Left lung (tissue), 4 donors: ENCODE measurements at regions not wholly inside any gene's neighbourhood (a gene's known extent, or its start where the extent isn't known, plus 50 kb on each side); places are given as distances from the start of the nearest gene placed in this dataset.

Experiments used
- ATAC-seq: fragments of 200-7000 bp; cut with Tn5 transposase; one replicate; pipeline ENCODE4 v1.9.1; 2020; ENCODE audit warnings: moderate library complexity
- DNase-seq, 4 donors: peaks; one replicate each; pipeline ENCODE4 v3.0.0-alpha.2; 2013 to 2020
- H3K27ac ChIP-seq, 2 donors: fragments of 200-600 bp; sonication (generic) in 1 of 2; one replicate each; pipeline versions ENCODE4 v1.5.0 to v1.8.0; 2020 to 2021
- H3K27me3 ChIP-seq, 2 donors: fragments of 200-600 bp; sonication (generic) in 1 of 2; one replicate each; pipeline versions ENCODE4 v1.5.0 to v1.8.0; 2020 to 2021
- H3K36me3 ChIP-seq, 2 donors: fragments of 200-600 bp; sonication (generic) in 1 of 2; one replicate each; pipeline versions ENCODE4 v1.5.0 to v1.8.0; 2020 to 2021
- H3K4me1 ChIP-seq, 2 donors: fragments of 200-600 bp; one replicate each; pipeline ENCODE4 v1.8.0; 2021
- H3K4me3 ChIP-seq, 2 donors: fragments of 200-600 bp; sonication (generic) in 1 of 2; one replicate each; pipeline versions ENCODE4 v1.5.0 to v1.8.0; 2020 to 2021; ENCODE audit warnings: mild to moderate bottlenecking in 1 of 2
- H3K9me3 ChIP-seq, 2 donors: fragments of 200-600 bp; sonication (generic) in 1 of 2; one replicate each; pipeline versions ENCODE4 v1.5.0 to v1.8.0; 2020 to 2021
- CTCF ChIP-seq, 2 donors: fragments of 200-600 bp; sonication (generic) in 1 of 2; IDR thresholded peaks; one replicate each; pipeline versions ENCODE4 v1.5.0 to v1.8.0; 2021; ENCODE audit warnings: antibody characterized with exemption in 2 of 2
- intact Hi-C, 2 donors: fragments of 100-400 bp; cut with DNase I; formaldehyde crosslinking; loops; one replicate each; pipeline versions ENCODE4 v1.11.2 to v1.14.2; 2022
- donor health status: DM: no; HTN: yes; CAD: no.
- donor health status: DM: no; HTN: no; CAD: no.

DNA sequence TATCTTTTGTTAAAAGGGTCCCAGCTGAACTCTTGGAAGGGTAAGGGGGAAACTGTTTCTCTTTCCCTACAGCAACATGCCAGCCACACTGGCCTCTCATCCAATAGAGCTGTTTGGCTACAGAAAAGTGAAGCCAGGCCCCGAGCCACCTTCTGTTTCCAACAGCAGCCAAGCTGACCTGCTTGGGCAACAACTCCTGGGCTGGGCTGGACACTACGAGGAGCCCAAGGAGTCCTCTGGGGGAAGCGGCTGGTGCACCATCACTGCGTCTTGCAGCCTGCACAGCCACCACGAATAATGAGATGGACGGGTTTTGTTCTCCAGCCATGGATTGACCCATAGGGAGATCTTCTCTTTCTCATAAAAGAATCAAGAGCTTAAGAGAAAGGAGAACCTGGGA, 624.9 kb downstream of the NPHP4 start:
- no peak for ATAC-seq
- H3K36me3 ChIP-seq: no peaks in the 10 kb centered on the region
- intact Hi-C loops: no loop called here
- H3K4me3 ChIP-seq: no peak overlapping the region
- no peaks in the 10 kb centered on the region for H3K4me1 ChIP-seq
- TF ChIP-seq CTCF (IDR thresholded peaks at IDR 0.05): no peak
- no peaks in the 10 kb centered on the region for H3K9me3 ChIP-seq
- no peak for DNase-seq
- H3K27ac ChIP-seq: no peak overlapping the region
- peaks cover 0 to 45% of the 10 kb centered on the region in 2 donors for H3K27me3 ChIP-seq

GRCh38 chr1:5365751-5366150, 626.5 kb downstream of the NPHP4 start:
- no peak for TF ChIP-seq CTCF (IDR thresholded peaks at IDR 0.05)
- Histone ChIP-seq H3K36me3 (no peaks in the 10 kb centered on the region), H3K4me1 (no peaks in the 10 kb centered on the region), H3K27me3 (peaks cover 0 to 43% of the 10 kb centered on the region in 2 donors), H3K27ac (no peak overlapping the region), H3K9me3 (no peaks in the 10 kb centered on the region), H3K4me3 (no peak overlapping the region)
- no peak for DNase-seq
- intact Hi-C loops: no loop called here
- ATAC-seq: no peak

DNA sequence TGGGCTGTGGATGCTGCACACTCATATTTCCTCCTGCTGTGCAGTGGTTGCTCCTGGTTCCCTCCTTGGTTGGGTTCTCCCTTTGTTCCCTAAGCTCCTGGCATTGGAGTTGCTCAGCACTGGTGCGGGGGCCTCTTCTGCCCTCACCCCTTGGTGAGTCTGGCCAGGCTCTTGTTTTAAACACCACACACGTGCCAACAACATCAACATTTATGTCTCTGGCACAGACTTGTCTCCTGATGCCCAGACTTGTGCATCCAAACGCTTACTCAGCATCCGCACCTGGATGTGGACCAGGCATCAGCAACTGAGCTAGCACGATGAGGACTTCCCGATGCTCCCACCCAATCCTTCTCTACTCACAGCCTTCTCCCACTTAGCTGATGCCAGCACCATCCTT, 627.6 kb downstream of the NPHP4 start:
- no peak overlapping the region for H3K4me3 ChIP-seq
- ATAC-seq (no peak), DNase-seq (no peak)
- intact Hi-C loops: no loop called here
- TF ChIP-seq CTCF (IDR thresholded peaks at IDR 0.05): no peak
- H3K27ac ChIP-seq: no peak overlapping the region
- H3K36me3 ChIP-seq: no peaks in the 10 kb centered on the region
- H3K4me1 ChIP-seq: no peaks in the 10 kb centered on the region
- H3K9me3 ChIP-seq: no peaks in the 10 kb centered on the region
- peaks cover 0 to 40% of the 10 kb centered on the region in 2 donors for H3K27me3 ChIP-seq

DNA sequence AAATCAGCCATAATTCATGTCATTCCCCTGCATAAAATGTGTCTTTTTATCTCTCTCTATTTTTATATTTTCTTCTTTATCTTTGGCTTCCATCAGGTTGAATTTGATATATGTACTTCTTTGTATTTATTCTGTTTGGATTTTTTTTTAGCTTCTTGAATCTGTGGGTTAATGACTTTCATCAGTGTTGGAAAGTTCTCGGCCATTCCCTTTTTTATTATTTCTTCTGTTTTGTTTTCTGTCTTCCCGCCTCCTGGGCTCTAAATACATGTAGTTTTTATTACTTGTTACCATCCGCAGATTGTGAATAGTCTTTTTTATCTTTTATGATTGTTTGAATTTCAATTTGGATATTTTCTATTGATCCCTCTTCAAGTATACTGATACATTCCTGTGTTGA, 637.5 kb downstream of the NPHP4 start:
- Histone ChIP-seq H3K27me3 (no peaks in the 10 kb centered on the region), H3K4me1 (no peaks in the 10 kb centered on the region), H3K27ac (no peak overlapping the region), H3K9me3 (peaks cover 0 to 22% of the 10 kb centered on the region in 2 donors), H3K4me3 (no peak overlapping the region), H3K36me3 (no peaks in the 10 kb centered on the region)
- intact Hi-C loops: no loop called here
- ATAC-seq: no peak
- no peak for TF ChIP-seq CTCF (IDR thresholded peaks at IDR 0.05)
- DNase-seq: no peak

- Histone ChIP-seq H3K27ac (no peak overlapping the region), H3K36me3 (no peaks in the 10 kb centered on the region), H3K9me3 (peaks cover 0 to 8% of the 10 kb centered on the region in 2 donors), H3K4me1 (no peaks in the 10 kb centered on the region), H3K27me3 (peaks cover 0 to 4% of the 10 kb centered on the region in 2 donors), H3K4me3 (no peak overlapping the region)
- intact Hi-C loops: no loop called here
- DNase-seq: no peak
- no peak for ATAC-seq
- no peak for TF ChIP-seq CTCF (IDR thresholded peaks at IDR 0.05)
Observed at GRCh38 chr1:5351366-5351765, 640.9 kb downstream of the NPHP4 start.
